HG02852 (cell line): ENCODE measurements at regions not wholly inside any gene's neighbourhood (a gene's known extent, or its start where the extent isn't known, plus 50 kb on each side); places are given as distances from the start of the nearest gene placed in this dataset.
"Not testable (repeated sequence)": the region's sequence is repeated elsewhere in the genome, so short reads cannot be mapped to it uniquely, and the experiment has no call there.

Source experiments
- ATAC-seq: cut with Tn5 transposase; IDR thresholded peaks from one replicate; pipeline ENCODE4 v1.9.1; 2021; ENCODE audit warnings: mild to moderate bottlenecking, moderate library complexity; ENCODE audit not compliant: unreplicated experiment

- not testable (repeated sequence) for ATAC-seq
Measured at GRCh38 chr21:32823296-32823695, 51.7 kb upstream of the PAXBP1 start.

- ATAC-seq: no peak
Measured at GRCh38 chr21:32824950-32825349, 53.4 kb upstream of the PAXBP1 start.

- ATAC-seq: peak; percentile 65
Measured at GRCh38 chr21:32826329-32827167, 55.0 kb upstream of the PAXBP1 start.

- ATAC-seq: no peak
Measured at GRCh38 chr21:32828908-32829307, 57.4 kb upstream of the PAXBP1 start.

DNA sequence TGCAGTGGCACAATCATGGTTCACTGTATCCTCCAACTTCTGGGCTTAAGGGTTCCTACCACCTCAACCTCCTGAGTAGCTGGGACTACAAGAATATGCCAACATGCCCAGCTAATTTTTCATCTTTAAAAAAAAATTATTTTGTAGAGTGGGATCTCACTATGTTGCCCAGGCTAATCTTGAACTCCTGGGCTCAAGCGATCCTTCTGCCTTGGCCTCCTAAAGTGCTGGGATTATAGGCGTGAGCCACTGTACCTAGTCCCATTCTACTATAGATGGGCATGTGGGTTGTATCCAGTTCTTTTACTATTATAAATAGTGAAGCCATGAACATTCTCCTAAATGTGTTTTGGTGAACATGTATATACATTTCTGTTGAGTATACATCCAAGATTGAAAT is 57.9 kb upstream of the PAXBP1 start:
- ATAC-seq: no peak

GRCh38 chr21:32831779-32832178 is 60.2 kb upstream of the PAXBP1 start:
- ATAC-seq: not testable (repeated sequence)

- ATAC-seq: no peak
Measured at GRCh38 chr21:32834211-32834915, 62.8 kb upstream of the PAXBP1 start.

GRCh38 chr21:32834916-32835235 is 63.3 kb upstream of the PAXBP1 start:
- ATAC-seq: no peak

GRCh38 chr21:32842146-32842545 is 70.6 kb upstream of the PAXBP1 start:
- ATAC-seq: no peak

GRCh38 chr21:32843561-32843960 is 72.0 kb upstream of the PAXBP1 start:
- ATAC-seq: no peak

DNA sequence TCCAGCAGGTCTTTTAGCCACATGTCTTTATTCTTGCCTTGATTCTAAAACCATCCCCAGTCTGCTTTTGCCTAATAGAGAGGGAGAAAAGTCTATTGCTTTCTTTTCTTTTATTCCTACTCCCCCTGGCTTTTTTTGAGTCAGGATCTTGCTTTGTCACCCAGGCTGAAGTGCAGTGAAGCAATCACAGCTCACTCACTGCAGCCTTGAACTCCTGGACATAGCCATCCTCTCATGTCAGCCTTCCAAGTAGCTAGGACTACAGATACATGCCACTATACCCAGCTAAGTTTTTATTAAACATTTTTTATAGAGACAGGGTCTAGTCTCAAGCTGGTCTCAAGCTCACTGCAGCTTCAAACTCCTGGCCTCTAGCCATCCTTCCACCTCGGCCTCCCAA is 72.5 kb upstream of the PAXBP1 start:
- no peak for ATAC-seq

DNA sequence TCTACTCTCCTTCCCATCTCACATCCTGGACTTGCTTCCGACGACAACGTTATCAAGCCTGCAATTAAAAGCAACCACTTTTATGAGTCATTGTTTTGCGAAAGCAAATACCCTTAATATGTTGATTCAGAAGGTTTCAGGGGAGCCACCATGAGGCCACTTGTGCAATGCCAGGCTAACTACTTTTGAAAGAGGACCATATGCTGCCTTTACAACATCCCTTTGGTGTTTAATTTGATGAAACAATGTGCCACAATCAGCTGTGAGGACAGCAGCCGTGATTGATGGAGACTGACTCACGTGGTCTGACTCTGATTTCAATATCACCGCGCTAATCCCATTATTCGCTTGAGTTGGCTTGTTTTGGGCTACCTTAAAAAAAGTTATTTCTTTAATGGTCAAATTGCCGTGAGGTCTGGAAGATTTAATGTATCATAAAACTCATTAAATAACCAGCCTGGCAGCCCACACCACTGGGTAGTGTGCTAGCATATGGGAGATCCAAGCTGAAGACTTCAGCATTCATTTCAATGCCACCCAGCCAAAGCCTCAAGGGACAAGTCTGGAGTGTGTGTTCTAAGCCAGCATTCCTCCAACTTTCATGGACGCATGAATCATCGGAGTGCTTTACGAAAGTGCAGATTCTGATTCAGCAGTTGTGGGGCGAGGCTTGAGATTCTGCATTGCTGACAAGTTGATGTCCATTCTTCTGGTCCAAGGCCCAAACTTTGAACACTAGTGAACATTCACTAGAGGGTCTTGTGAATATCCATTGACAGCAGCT is 73.3 kb upstream of the PAXBP1 start:
- ATAC-seq: no peak

DNA sequence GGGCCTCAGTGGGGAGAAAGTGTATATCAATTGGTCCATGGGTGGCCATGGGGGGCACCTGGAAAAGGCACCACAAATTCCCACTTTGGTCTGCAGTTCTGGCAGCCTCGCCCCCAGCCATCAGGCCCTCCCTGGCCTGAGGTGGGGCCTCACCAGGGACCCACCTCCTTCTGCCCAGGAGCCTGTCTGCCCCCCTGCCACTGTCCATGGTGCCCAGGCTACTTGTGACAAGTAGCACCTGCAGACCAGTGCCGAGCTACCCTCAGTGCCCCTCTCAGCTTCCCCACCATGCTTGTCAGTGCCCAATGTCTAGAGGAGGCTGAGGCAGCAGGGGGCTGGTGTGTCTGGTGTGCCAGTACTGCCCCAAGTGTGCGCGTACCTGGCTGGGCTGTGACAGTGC is 87.1 kb upstream of the PAXBP1 start:
- ATAC-seq: no peak

- no peak for ATAC-seq
Measured at GRCh38 chr21:32860399-32860798, 88.8 kb upstream of the PAXBP1 start.

GRCh38 chr21:32861866-32862265 is 90.3 kb upstream of the PAXBP1 start:
- no peak for ATAC-seq

DNA sequence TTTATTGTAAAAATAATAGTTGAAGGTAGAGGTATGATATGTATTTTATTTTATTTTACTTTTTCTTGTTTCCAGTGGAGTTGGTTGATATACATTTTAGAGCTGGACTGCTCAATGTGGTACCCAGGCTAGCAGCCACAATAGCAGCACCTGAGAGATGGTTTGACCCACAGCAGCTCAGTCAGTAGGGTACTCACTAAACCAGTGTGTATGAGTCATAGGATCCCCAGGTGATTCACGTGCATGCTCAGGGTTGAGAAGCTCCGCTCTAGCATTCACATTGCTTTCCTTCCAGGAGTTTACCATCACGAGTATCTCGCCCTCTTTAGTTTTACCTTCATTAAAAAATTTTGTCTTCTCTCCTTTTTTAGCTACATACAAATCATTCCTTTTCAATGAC is 96.0 kb upstream of the PAXBP1 start:
- ATAC-seq: no peak

GRCh38 chr21:32868631-32869454 is 97.3 kb upstream of the PAXBP1 start:
- no peak for ATAC-seq

- no peak for ATAC-seq
Measured at GRCh38 chr21:32869459-32869858, 97.9 kb upstream of the PAXBP1 start.

DNA sequence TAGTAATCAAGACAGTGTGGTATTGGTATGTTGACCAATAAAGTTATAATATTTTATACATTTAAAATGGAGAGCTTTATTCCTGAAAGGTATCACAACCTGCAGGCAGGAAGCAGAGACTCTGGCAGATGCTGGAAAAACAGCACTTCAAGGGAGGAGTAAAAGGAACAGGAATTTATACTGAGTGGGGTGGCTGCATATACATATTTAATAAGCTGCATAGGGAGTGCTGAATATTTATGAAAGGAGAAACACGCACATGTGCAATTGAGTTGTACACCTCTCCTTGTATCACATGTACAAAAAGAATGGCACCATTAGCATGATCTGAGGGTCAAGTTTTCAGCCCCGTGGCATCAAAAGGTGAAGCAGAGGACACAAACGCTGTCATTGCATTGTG is 104.9 kb upstream of the PAXBP1 start:
- no peak for ATAC-seq

DNA sequence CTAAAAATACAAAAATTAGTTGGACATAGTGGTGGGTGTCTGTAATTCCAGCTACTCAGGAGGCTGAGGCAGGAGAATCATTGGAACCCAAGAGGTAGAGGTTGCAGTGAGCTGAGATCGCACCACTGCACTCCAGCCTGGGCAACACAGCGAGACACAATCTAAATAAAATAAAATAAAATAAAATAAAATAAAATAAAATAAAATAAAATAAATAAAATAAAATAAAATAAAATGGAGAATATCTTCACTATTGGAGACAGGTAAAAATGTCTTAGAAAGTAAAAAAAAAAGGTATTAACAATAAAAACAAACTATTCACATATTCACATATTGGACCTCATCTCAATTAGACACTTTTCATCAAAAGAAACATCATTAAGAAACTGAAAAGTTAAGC is 106.3 kb upstream of the PAXBP1 start:
- ATAC-seq: not testable (repeated sequence)

DNA sequence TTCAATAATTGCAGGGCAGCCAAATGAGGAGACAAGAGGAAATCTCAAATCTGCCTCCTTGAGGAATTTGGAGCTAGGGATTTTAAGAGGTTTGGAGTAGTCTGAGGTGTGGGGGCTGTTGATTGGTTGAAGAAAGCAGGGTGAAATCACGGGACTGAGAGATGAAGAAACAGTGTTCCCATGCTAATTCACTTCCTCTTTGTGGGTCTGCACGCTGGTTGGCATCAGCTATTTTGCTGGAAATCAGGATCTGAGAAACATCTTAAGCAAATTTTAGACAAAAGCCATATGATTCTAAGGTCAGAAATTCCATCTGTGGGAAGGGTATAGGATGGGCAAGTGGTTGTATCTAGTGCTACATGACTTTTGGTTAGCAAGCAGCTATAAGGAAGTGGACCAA is 107.1 kb upstream of the PAXBP1 start:
- no peak for ATAC-seq
